GM12873 (cell line): ENCODE measurements at regions not wholly inside any gene's neighbourhood (a gene's known extent, or its start where the extent isn't known, plus 50 kb on each side); places are given as distances from the start of the nearest gene placed in this dataset.

ENCODE experiments used
- CTCF ChIP-seq: IDR thresholded peaks from 2 replicates; pipeline ENCODE4 v1.5.1; 2012; ENCODE audit warnings: low read depth, mild to moderate bottlenecking, moderate library complexity, low read length, control low read depth; ENCODE audit not compliant: insufficient read depth; ENCODE audit errors: missing control alignments

DNA sequence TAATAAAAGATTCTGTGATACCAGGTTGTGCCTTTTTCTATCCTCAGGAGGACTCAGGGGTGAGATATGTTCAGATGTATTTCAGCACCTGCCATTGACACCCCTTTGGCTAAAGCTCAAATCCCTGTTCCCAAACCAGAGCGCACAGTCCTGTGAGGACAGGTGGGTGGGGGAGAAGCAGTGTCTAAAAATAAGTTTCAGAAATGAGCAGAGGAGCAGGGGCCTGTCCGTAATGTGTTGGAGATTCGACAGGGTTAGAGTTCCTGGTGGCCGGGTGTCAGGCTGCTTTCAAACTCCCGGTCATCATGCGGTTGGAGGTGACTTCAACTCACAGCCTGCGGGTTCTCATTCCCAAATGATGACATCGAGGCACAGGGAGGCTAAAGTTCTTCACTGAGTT, 211.5 kb downstream of the KLF6 start:
- TF ChIP-seq CTCF, result no peak

- no peak for TF ChIP-seq CTCF
Measured at GRCh38 chr10:3571310-3571825, 213.6 kb downstream of the KLF6 start.

GRCh38 chr10:3570855-3571266, 214.1 kb downstream of the KLF6 start:
- no peak for TF ChIP-seq CTCF

- no peak for TF ChIP-seq CTCF
Measured at GRCh38 chr10:3570131-3570729, 214.8 kb downstream of the KLF6 start.

DNA sequence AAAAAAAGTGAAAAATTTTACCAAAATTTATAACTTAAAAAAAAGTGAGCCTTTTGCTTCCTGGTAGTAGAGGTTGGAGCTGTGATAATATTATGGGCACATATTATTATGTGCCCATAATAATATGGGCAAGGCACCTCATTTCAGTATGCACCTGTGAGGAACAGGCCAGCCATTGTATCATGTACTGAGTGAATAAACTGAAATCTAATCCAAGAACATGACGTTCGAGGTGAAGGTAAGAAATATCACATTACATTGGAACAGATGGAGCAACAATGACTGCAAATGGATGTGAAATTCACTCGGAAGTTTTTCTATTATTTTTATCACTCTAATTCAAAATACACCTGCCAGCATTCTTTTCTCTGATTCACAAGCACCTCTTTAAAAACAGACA, 216.0 kb downstream of the KLF6 start:
- no peak for TF ChIP-seq CTCF

- no peak for TF ChIP-seq CTCF
Measured at GRCh38 chr10:3568392-3568791, 216.6 kb downstream of the KLF6 start.

- no peak for TF ChIP-seq CTCF
Measured at GRCh38 chr10:3567291-3567963, 217.6 kb downstream of the KLF6 start.
